Breast epithelium (tissue), 4 donors: ENCODE measurements at regions not wholly inside any gene's neighbourhood (a gene's known extent, or its start where the extent isn't known, plus 50 kb on each side); places are given as distances from the start of the nearest gene placed in this dataset.
"Not testable (repeated sequence)": the region's sequence is repeated elsewhere in the genome, so short reads cannot be mapped to it uniquely, and the experiment has no call there.

Source experiments
- DNase-seq, 2 donors: peaks; one replicate each; pipeline ENCODE4 v3.0.0-alpha.2; 2019; ENCODE audit warnings: low spot score in 2 of 2
- H3K27ac ChIP-seq, 2 donors: fragments of 200-600 bp; sonication (generic) in 1 of 2; one replicate each; pipeline ENCODE4 v1.5.1; 2016 to 2019; ENCODE audit warnings: mild to moderate bottlenecking in 1 of 2
- H3K27me3 ChIP-seq, 2 donors: fragments of 200-600 bp; sonication (generic) in 1 of 2; one replicate each; pipeline versions ENCODE4 v1.5.1 to v1.6.0; 2017 to 2019; ENCODE audit warnings: control low read depth in 1 of 2, mild to moderate bottlenecking in 1 of 2
- H3K36me3 ChIP-seq: fragments of 200-600 bp; one replicate; pipeline ENCODE4 v1.5.1; 2019
- H3K4me1 ChIP-seq, 2 donors: fragments of 200-600 bp; sonication (generic); one replicate each; pipeline ENCODE4 v1.5.1; 2016 to 2019; ENCODE audit warnings: control low read depth in 1 of 2
- H3K4me3 ChIP-seq, 3 donors: fragments of 200-600 bp; sonication (generic); 1 replicate in 2 of 3; 2 replicates in 1 of 3; pipeline ENCODE4 v1.5.1; 2016 to 2019; ENCODE audit warnings: mild to moderate bottlenecking in 3 of 3, moderate library complexity in 2 of 3
- H3K9me3 ChIP-seq, 2 donors: fragments of 200-600 bp; sonication (generic) in 1 of 2; one replicate each; pipeline ENCODE4 v1.5.1; 2016 to 2019; ENCODE audit warnings: control low read depth in 1 of 2
- POLR2A ChIP-seq: fragments of 450-650 bp; IDR thresholded peaks from one replicate; pipeline ENCODE4 v1.6.1; 2016; ENCODE audit warnings: antibody characterized with exemption, mild to moderate bottlenecking, moderate library complexity
- POLR2AphosphoS5 ChIP-seq, 3 donors: sonication (generic); formaldehyde crosslinking; IDR thresholded peaks; one replicate each; pipeline ENCODE4 v1.6.1; 2017; ENCODE audit warnings: antibody characterized with exemption in 3 of 3
- intact Hi-C: fragments of 100-400 bp; cut with DNase I; formaldehyde crosslinking; loops from one replicate; pipeline ENCODE4 v1.15.1; 2023; ENCODE audit warnings: low total_unique reads
- TF ChIP-seq, protein P1 (sequence below), 3 donors: fragments of 450-650 bp; IDR thresholded peaks; one replicate each; pipeline ENCODE4 v1.5.1; 2016 to 2017; ENCODE audit warnings: antibody characterized with exemption in 3 of 3, mild to moderate bottlenecking in 3 of 3, moderate library complexity in 3 of 3

DNA sequence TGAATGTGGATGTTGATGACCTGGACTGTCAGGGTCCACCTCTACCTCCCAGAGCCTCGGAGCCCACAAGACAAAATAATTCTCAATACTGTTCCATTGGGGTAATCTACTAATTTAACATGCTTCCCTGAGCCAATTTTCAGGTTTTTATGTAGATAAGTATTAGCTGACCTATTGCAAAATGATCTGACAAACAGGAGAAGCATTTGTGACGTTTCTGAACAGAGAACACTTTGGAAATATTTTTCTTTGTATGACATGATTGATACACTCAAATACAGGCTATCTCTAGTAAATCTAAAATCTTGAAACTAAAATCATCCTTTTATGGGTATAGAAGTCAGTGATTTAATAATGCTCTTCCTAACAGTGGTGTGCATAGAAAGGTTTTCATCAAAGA is 716.6 kb downstream of the KLHL13 start:
- Histone ChIP-seq H3K27ac (no peak overlapping the region), H3K27me3 (no peaks in the 10 kb centered on the region), H3K4me3 (no peak overlapping the region), H3K4me1 (no peaks in the 10 kb centered on the region), H3K9me3 (peaks cover 0 to 10% of the 10 kb centered on the region in 2 donors), H3K36me3 (no peaks in the 10 kb centered on the region)
- TF ChIP-seq POLR2AphosphoS5 (IDR thresholded peaks at IDR 0.05) = no peak
- TF ChIP-seq POLR2A = no peak
- TF ChIP-seq, protein P1, sequence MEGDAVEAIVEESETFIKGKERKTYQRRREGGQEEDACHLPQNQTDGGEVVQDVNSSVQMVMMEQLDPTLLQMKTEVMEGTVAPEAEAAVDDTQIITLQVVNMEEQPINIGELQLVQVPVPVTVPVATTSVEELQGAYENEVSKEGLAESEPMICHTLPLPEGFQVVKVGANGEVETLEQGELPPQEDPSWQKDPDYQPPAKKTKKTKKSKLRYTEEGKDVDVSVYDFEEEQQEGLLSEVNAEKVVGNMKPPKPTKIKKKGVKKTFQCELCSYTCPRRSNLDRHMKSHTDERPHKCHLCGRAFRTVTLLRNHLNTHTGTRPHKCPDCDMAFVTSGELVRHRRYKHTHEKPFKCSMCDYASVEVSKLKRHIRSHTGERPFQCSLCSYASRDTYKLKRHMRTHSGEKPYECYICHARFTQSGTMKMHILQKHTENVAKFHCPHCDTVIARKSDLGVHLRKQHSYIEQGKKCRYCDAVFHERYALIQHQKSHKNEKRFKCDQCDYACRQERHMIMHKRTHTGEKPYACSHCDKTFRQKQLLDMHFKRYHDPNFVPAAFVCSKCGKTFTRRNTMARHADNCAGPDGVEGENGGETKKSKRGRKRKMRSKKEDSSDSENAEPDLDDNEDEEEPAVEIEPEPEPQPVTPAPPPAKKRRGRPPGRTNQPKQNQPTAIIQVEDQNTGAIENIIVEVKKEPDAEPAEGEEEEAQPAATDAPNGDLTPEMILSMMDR (IDR thresholded peaks at IDR 0.05) = no peak
- intact Hi-C loops = no loop called here
- no peak for DNase-seq

GRCh38 chrX:117397844-117398243 is 718.8 kb downstream of the KLHL13 start:
- Histone ChIP-seq H3K9me3 (peaks cover 0 to 10% of the 10 kb centered on the region in 2 donors), H3K27ac (no peak overlapping the region), H3K4me3 (no peak overlapping the region), H3K36me3 (no peaks in the 10 kb centered on the region), H3K4me1 (no peaks in the 10 kb centered on the region), H3K27me3 (no peaks in the 10 kb centered on the region)
- TF ChIP-seq POLR2A (no peak), POLR2AphosphoS5 (IDR thresholded peaks at IDR 0.05) (no peak)
- TF ChIP-seq, protein P1 (IDR thresholded peaks at IDR 0.05) = no peak
- no peak for DNase-seq
- intact Hi-C loops = no loop called here

- H3K9me3 ChIP-seq, H3K4me3 ChIP-seq, DNase-seq, intact Hi-C loops, H3K4me1 ChIP-seq, H3K27me3 ChIP-seq, H3K36me3 ChIP-seq, H3K27ac ChIP-seq: not testable (repeated sequence)
Observed at GRCh38 chrX:117394506-117395070, 722.0 kb downstream of the KLHL13 start.

DNA sequence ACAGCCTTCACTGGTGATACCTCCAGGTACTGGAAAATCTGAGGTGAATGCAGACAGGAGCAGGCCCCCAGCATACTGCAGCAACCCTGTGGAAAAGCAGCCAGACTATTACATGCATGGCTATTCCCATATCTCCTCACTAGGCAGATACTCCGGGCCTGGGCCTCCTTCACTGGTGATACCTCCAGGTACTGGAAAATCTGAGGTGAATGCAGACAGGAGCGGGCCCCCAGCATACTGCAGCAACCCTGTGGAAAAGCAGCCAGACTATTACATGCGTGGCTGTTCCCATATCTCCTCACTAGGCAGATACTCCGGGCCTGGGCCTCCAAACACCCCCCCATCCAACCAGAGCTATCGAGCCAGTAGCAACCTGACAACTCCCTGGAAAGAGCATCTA is 724.2 kb downstream of the KLHL13 start:
- intact Hi-C loops, H3K4me3 ChIP-seq, H3K36me3 ChIP-seq, H3K27me3 ChIP-seq, H3K27ac ChIP-seq, DNase-seq, H3K4me1 ChIP-seq, H3K9me3 ChIP-seq: not testable (repeated sequence)

DNA sequence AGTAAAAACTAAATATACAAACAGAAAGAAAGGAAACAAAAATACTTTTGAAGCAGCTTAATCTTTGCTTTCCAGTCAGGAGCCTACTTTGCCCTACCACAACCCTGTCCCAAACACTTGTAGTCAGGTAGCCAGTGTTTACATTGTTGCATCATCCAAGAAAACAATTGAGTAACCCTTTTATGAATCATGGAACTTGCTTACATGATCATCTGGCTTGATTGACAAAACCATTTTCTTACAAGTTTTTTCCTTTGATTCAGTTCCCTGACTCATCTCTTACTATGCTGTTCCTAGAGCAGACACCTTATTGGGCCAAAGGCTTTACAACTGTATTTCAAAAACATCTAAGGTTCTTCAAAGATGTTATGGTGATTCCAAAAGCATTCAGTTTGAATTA is 740.1 kb downstream of the KLHL13 start:
- TF ChIP-seq, protein P1 (IDR thresholded peaks at IDR 0.05) = no peak
- TF ChIP-seq POLR2AphosphoS5 (IDR thresholded peaks at IDR 0.05) (no peak), POLR2A (no peak)
- Histone ChIP-seq H3K27ac (no peak overlapping the region), H3K36me3 (no peaks in the 10 kb centered on the region), H3K4me3 (no peak overlapping the region), H3K4me1 (no peaks in the 10 kb centered on the region), H3K9me3 (no peaks in the 10 kb centered on the region), H3K27me3 (no peaks in the 10 kb centered on the region)
- no peak for DNase-seq
- intact Hi-C loops = no loop called here

GRCh38 chrX:117335209-117335608 is 781.4 kb downstream of the KLHL13 start:
- Histone ChIP-seq H3K9me3 (peaks cover 0 to under 1% of the 10 kb centered on the region in 2 donors), H3K4me1 (no peaks in the 10 kb centered on the region), H3K36me3 (no peaks in the 10 kb centered on the region), H3K27me3 (no peaks in the 10 kb centered on the region), H3K27ac (no peak overlapping the region), H3K4me3 (no peak overlapping the region)
- no peak for DNase-seq
- intact Hi-C loops = no loop called here
- TF ChIP-seq POLR2AphosphoS5 (IDR thresholded peaks at IDR 0.05) = no peak
- TF ChIP-seq, protein P1 (IDR thresholded peaks at IDR 0.05) = no peak
